GM23338 (cell line): ENCODE measurements at regions not wholly inside any gene's neighbourhood (a gene's known extent, or its start where the extent isn't known, plus 50 kb on each side); places are given as distances from the start of the nearest gene placed in this dataset.

ENCODE experiments used
- ATAC-seq: fragments of 200-7000 bp; cut with Tn5 transposase; 3 replicates; pipeline ENCODE4 v1.9.1; 2020
- DNase-seq: peaks from one replicate; pipeline ENCODE4 v3.0.0-alpha.2; 2015; ENCODE audit warnings: low spot score
- H2AFZ ChIP-seq: fragments of 200-600 bp; sonication (generic); 2 replicates; pipeline ENCODE4 v1.8.0; 2016; ENCODE audit warnings: antibody characterized with exemption, mild to moderate bottlenecking, moderate library complexity
- H3F3A ChIP-seq: fragments of 200-600 bp; sonication (generic); replicated peaks from 2 replicates; pipeline ENCODE4 v1.8.0; 2017; ENCODE audit warnings: antibody characterized with exemption, mixed run types, low read depth
- H3K27ac ChIP-seq: fragments of 200-600 bp; sonication (generic); 2 replicates; pipeline ENCODE4 v1.6.1; 2016; ENCODE audit warnings: low read depth
- H3K27me3 ChIP-seq: fragments of 200-600 bp; sonication (generic); 2 replicates; pipeline ENCODE4 v1.8.0; 2016; ENCODE audit warnings: mild to moderate bottlenecking, mixed run types, moderate library complexity; ENCODE audit not compliant: insufficient read depth
- H3K36me3 ChIP-seq: fragments of 200-600 bp; sonication (generic); 2 replicates; pipeline ENCODE4 v1.8.0; 2016; ENCODE audit warnings: mild to moderate bottlenecking; ENCODE audit not compliant: insufficient read depth
- H3K4me1 ChIP-seq: fragments of 200-600 bp; sonication (generic); 2 replicates; pipeline ENCODE4 v1.8.0; 2016; ENCODE audit warnings: mild to moderate bottlenecking, moderate library complexity; ENCODE audit not compliant: insufficient read depth
- H3K4me2 ChIP-seq: fragments of 200-600 bp; sonication (generic); 2 replicates; pipeline ENCODE4 v1.7.1; 2017; ENCODE audit warnings: mixed run types
- H3K4me3 ChIP-seq: fragments of 200-600 bp; sonication (generic); 2 replicates; pipeline ENCODE4 v1.6.1; 2016; ENCODE audit warnings: mixed run types
- H3K79me2 ChIP-seq: fragments of 200-600 bp; sonication (generic); replicated peaks from 2 replicates; pipeline ENCODE4 v1.8.0; 2017; ENCODE audit warnings: mild to moderate bottlenecking; ENCODE audit not compliant: insufficient read depth
- H3K9me2 ChIP-seq: fragments of 200-600 bp; sonication (generic); 2 replicates; pipeline ENCODE4 v1.8.0; 2017; ENCODE audit not compliant: insufficient read depth
- H4K20me1 ChIP-seq: fragments of 200-600 bp; sonication (generic); replicated peaks from 2 replicates; pipeline ENCODE4 v1.8.0; 2017; ENCODE audit warnings: mild to moderate bottlenecking; ENCODE audit not compliant: insufficient read depth
- H3K27ac Mint-ChIP-seq: 2 replicates; pipeline ENCODE4 v1.8.0; 2020; ENCODE audit warnings: inconsistent platforms, mild to moderate bottlenecking, moderate library complexity, mixed read lengths
- H3K27me3 Mint-ChIP-seq: 3 replicates; pipeline ENCODE4 v1.8.0; 2022; ENCODE audit warnings: low read depth, mild to moderate bottlenecking, moderate library complexity, mixed read lengths, inconsistent platforms; ENCODE audit not compliant: insufficient read depth, poor library complexity
- H3K36me3 Mint-ChIP-seq: 3 replicates; pipeline ENCODE4 v1.8.0; 2021; ENCODE audit warnings: low read depth, mild to moderate bottlenecking, inconsistent platforms, moderate library complexity, mixed read lengths
- H3K4me1 Mint-ChIP-seq: 3 replicates; pipeline ENCODE4 v1.8.0; 2020; ENCODE audit warnings: mild to moderate bottlenecking, inconsistent platforms, mixed read lengths
- H3K4me3 Mint-ChIP-seq: 3 replicates; pipeline ENCODE4 v1.8.0; 2021; ENCODE audit warnings: moderate library complexity, mild to moderate bottlenecking, inconsistent platforms, mixed read lengths
- H3K9me3 Mint-ChIP-seq: 3 replicates; pipeline ENCODE4 v1.8.0; 2020; ENCODE audit warnings: moderate library complexity, mild to moderate bottlenecking, inconsistent platforms, mixed read lengths
- CREB1 ChIP-seq: fragments of 250-450 bp; sonication (Bioruptor Pico); IDR thresholded peaks from 2 replicates; pipeline ENCODE4 v1.5.0; 2020; ENCODE audit warnings: low read depth, mild to moderate bottlenecking, moderate library complexity
- CTCF ChIP-seq, 2 experiments: fragments of 200-600 bp in 1 of 2; sonication (generic) in 1 of 2; conservative IDR thresholded peaks; 2 replicates each; pipeline versions ENCODE4 v1.5.1 to v1.6.1; 2016 to 2017; ENCODE audit warnings: antibody characterized with exemption in 2 of 2, low read depth in 2 of 2, mild to moderate bottlenecking in 2 of 2, moderate library complexity in 1 of 2
- EZH2 ChIP-seq: fragments of 200-600 bp; sonication (generic); IDR thresholded peaks from one replicate; pipeline ENCODE4 v1.8.0; 2017; ENCODE audit warnings: antibody characterized with exemption, mild to moderate bottlenecking, low read depth; ENCODE audit not compliant: unreplicated experiment
- EZH2phosphoT487 ChIP-seq: fragments of 200-600 bp; sonication (generic); IDR thresholded peaks from one replicate; pipeline ENCODE4 v1.8.1; 2018; ENCODE audit warnings: antibody characterized with exemption; ENCODE audit not compliant: unreplicated experiment
- NANOG ChIP-seq: IDR thresholded peaks from 2 replicates; pipeline ENCODE4 v1.6.1; 2016; ENCODE audit warnings: antibody characterized with exemption, borderline replicate concordance
- POLR2AphosphoS5 ChIP-seq: IDR thresholded peaks from 2 replicates; pipeline ENCODE4 v1.6.1; 2016; ENCODE audit warnings: antibody characterized with exemption, low read depth
- STAT1 ChIP-seq: IDR thresholded peaks from one replicate; pipeline ENCODE4 v1.6.1; 2016; ENCODE audit warnings: antibody characterized with exemption; ENCODE audit not compliant: unreplicated experiment
- ZNF462 ChIP-seq: fragments of 250-450 bp; sonication (Bioruptor Pico); IDR thresholded peaks from 2 replicates; pipeline ENCODE4 v1.5.0; 2020; ENCODE audit warnings: mild to moderate bottlenecking, moderate library complexity

- Histone ChIP-seq H3K4me3 (no peak overlapping the region), H3K27ac (no peak overlapping the region), H3K79me2 (no peaks in the 10 kb centered on the region), H3K4me2 (no peak overlapping the region), H3F3A (no peaks in the 10 kb centered on the region), H4K20me1 (no peaks in the 10 kb centered on the region), H2AFZ (no peak overlapping the region), H3K36me3 (no peaks in the 10 kb centered on the region), H3K4me1 (0 out of 2 replicates have a peak, but pooled peaks cover 3% of the 10 kb centered on the region), H3K27me3 (no peaks in the 10 kb centered on the region), H3K9me2 (peaks cover under 1% of the 10 kb centered on the region; the same call in 1 of the 2 replicates)
- ATAC-seq (no peak), DNase-seq (no peak)
- peaks cover 2% of the 10 kb centered on the region for H3K27me3 Mint-ChIP-seq
- TF ChIP-seq POLR2AphosphoS5 (no peak), NANOG (no peak), ZNF462 (CRISPR knock-in tag) (no peak), EZH2phosphoT487 (no peak), CREB1 (CRISPR knock-in tag) (no peak), EZH2 (no peak), CTCF (conservative IDR thresholded peaks at IDR 0.05; ENCODE audit: low read depth in 2 of 2) (no peak), STAT1 (no peak)
- no peaks in the 10 kb centered on the region for H3K9me3 Mint-ChIP-seq
- no peak overlapping the region for H3K4me3 Mint-ChIP-seq
- H3K4me1 Mint-ChIP-seq, result peaks cover 11% of the 10 kb centered on the region
- no peaks in the 10 kb centered on the region for H3K36me3 Mint-ChIP-seq
- no peak overlapping the region for H3K27ac Mint-ChIP-seq
Measured at GRCh38 chr3:107969525-107969924, 121.3 kb downstream of the CD47 start.
